Glutamatergic neuron (in vitro differentiated cells): ENCODE measurements at regions not wholly inside any gene's neighbourhood (a gene's known extent, or its start where the extent isn't known, plus 50 kb on each side); places are given as distances from the start of the nearest gene placed in this dataset.

Source experiments
- DNase-seq: peaks from one replicate; pipeline ENCODE4 v3.0.0; 2022
- H3K27ac Mint-ChIP-seq: one replicate; pipeline ENCODE4 v1.8.0; 2020; ENCODE audit warnings: mild to moderate bottlenecking, mixed read lengths, inconsistent platforms; ENCODE audit not compliant: unreplicated experiment
- H3K27me3 Mint-ChIP-seq: one replicate; pipeline ENCODE4 v1.8.0; 2020; ENCODE audit warnings: mild to moderate bottlenecking, moderate library complexity, mixed read lengths, inconsistent platforms; ENCODE audit not compliant: unreplicated experiment
- H3K36me3 Mint-ChIP-seq: one replicate; pipeline ENCODE4 v1.8.0; 2020; ENCODE audit warnings: mild to moderate bottlenecking, mixed read lengths, inconsistent platforms; ENCODE audit not compliant: unreplicated experiment
- H3K4me1 Mint-ChIP-seq: one replicate; pipeline ENCODE4 v1.8.0; 2020; ENCODE audit warnings: mild to moderate bottlenecking, low read depth, mixed read lengths, inconsistent platforms; ENCODE audit not compliant: unreplicated experiment
- H3K4me3 Mint-ChIP-seq: one replicate; pipeline ENCODE4 v1.8.0; 2020; ENCODE audit warnings: mild to moderate bottlenecking, mixed read lengths, inconsistent platforms; ENCODE audit not compliant: unreplicated experiment
- H3K9me3 Mint-ChIP-seq: one replicate; pipeline ENCODE4 v1.8.0; 2020; ENCODE audit warnings: mild to moderate bottlenecking, moderate library complexity, mixed read lengths, inconsistent platforms; ENCODE audit not compliant: unreplicated experiment
- TF ChIP-seq, protein P1 (sequence below): fragments of 200-600 bp; sonication (generic); IDR thresholded peaks from one replicate; pipeline ENCODE4 v1.5.0; 2021; ENCODE audit not compliant: partially characterized antibody, unreplicated experiment

DNA sequence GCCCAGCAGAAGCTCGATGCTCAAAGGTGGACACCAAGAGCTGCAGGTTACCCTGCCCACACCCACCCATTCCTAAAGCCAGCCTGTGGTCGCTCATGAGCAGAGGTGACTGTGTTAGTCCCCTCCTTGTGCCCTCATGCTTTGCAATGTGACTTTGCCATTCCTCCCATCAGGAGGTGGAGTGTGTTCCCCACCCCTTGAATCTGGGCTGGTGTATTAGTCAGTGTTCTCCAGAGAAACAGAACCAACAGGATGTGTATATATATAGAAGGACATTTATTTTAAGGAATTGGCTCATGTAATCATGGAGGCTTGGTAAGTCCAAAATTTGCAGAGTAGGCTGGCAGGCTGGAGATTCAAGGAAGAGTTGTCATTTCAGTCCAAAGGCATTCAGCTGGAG lies 54.4 kb upstream of the RNF24 start:
- TF ChIP-seq, protein P1, sequence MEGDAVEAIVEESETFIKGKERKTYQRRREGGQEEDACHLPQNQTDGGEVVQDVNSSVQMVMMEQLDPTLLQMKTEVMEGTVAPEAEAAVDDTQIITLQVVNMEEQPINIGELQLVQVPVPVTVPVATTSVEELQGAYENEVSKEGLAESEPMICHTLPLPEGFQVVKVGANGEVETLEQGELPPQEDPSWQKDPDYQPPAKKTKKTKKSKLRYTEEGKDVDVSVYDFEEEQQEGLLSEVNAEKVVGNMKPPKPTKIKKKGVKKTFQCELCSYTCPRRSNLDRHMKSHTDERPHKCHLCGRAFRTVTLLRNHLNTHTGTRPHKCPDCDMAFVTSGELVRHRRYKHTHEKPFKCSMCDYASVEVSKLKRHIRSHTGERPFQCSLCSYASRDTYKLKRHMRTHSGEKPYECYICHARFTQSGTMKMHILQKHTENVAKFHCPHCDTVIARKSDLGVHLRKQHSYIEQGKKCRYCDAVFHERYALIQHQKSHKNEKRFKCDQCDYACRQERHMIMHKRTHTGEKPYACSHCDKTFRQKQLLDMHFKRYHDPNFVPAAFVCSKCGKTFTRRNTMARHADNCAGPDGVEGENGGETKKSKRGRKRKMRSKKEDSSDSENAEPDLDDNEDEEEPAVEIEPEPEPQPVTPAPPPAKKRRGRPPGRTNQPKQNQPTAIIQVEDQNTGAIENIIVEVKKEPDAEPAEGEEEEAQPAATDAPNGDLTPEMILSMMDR = no peak
- H3K36me3 Mint-ChIP-seq = peaks cover 4% of the 10 kb centered on the region
- no peak overlapping the region for H3K27ac Mint-ChIP-seq
- no peak for DNase-seq
- H3K4me3 Mint-ChIP-seq = no peak overlapping the region
- peaks cover 3% of the 10 kb centered on the region for H3K27me3 Mint-ChIP-seq
- peaks cover 3% of the 10 kb centered on the region for H3K9me3 Mint-ChIP-seq
- peaks cover 16% of the 10 kb centered on the region for H3K4me1 Mint-ChIP-seq

DNA sequence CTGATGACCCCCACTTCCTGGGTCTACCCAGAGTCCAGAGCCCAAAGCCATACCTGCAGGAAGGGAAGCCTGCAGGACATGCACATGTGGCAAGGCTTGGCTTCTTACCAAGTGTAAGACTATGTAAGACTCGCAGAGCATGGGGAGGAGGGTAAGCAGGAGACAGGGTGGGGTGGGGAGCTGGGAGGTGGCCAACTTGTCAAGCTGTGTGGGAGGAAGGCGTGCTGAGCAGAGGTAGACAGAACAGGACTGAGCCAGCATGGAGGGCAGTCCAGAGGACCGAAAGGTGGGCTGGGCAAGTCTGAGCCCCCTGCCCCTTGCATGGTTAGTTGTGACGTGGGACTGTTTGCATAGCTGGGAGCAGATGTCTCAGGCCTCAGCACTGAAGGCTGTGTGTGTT lies 53.4 kb upstream of the RNF24 start:
- H3K4me1 Mint-ChIP-seq = peaks cover 16% of the 10 kb centered on the region
- TF ChIP-seq, protein P1 = no peak
- peaks cover 3% of the 10 kb centered on the region for H3K9me3 Mint-ChIP-seq
- H3K27ac Mint-ChIP-seq = no peak overlapping the region
- DNase-seq = no peak
- H3K4me3 Mint-ChIP-seq = no peak overlapping the region
- peaks cover 4% of the 10 kb centered on the region for H3K36me3 Mint-ChIP-seq
- peaks cover 3% of the 10 kb centered on the region for H3K27me3 Mint-ChIP-seq

DNA sequence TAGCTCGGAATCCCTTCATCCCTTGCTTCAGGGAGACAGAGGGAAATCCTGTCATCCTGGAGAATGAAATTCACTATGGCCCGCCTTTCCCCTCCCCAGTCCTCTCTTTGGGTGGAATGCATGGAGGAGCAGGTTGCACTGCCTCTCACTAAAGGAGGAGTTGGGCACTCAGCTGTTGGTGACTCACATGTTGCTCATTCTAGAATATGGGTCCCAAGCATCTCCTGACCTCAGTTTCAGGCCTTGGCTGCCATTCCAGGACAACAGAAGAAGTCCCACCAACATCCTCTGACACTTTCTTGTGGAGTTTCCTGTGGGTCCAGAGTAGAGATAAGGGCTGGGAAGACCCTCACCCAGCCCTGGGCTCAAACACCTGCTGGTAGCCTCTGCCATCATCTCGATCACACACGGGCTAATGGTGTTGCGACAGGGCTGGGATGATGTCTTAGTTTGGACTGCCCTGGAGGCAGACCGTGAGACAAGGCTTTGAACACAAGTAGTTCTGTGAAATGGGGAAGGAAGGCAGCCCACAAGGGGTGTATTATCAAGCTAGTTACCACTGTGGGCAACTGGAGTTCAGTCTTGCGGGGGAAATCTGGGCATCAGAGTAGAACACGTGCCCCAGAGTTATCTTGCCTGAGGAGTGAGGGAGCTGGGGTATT lies 52.4 kb upstream of the RNF24 start:
- Mint-ChIP-seq H3K4me1 (peaks cover 16% of the 10 kb centered on the region), H3K9me3 (peaks cover 3% of the 10 kb centered on the region)

DNA sequence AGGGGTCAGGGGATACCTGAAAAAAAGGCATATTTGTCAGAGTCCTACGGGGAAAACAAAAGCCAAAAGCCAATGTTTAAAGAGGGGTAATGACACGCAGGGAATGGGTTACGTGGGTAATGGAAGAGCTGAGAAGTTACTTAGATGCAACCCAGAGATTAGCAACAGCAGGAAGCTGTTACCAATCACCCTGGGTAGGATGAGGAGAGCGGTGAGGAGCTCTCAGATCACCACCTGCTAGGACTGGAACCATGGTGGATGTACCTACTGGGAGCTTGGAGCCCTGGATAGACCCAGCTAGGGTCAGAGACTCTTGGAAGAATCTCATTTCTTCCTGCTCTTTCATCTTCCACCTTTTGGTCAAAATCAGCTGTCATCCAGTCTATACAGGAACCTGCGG lies 51.2 kb upstream of the RNF24 start:
- Mint-ChIP-seq H3K27ac (no peak overlapping the region), H3K4me1 (peaks cover 7% of the 10 kb centered on the region), H3K9me3 (peaks cover 3% of the 10 kb centered on the region), H3K36me3 (peaks cover 8% of the 10 kb centered on the region), H3K27me3 (peaks cover 5% of the 10 kb centered on the region), H3K4me3 (no peak overlapping the region)
- TF ChIP-seq, protein P1 = no peak
- no peak for DNase-seq

More for the DNA sequence above, 52.4 kb upstream of the RNF24 start:
- DNase-seq = no peak
- no peak overlapping the region for H3K27ac Mint-ChIP-seq
- H3K4me3 Mint-ChIP-seq = peak overlapping the region; percentile 21
- TF ChIP-seq, protein P1 = no peak
- peaks cover 5% of the 10 kb centered on the region for H3K27me3 Mint-ChIP-seq
- peaks cover 4% of the 10 kb centered on the region for H3K36me3 Mint-ChIP-seq

DNA sequence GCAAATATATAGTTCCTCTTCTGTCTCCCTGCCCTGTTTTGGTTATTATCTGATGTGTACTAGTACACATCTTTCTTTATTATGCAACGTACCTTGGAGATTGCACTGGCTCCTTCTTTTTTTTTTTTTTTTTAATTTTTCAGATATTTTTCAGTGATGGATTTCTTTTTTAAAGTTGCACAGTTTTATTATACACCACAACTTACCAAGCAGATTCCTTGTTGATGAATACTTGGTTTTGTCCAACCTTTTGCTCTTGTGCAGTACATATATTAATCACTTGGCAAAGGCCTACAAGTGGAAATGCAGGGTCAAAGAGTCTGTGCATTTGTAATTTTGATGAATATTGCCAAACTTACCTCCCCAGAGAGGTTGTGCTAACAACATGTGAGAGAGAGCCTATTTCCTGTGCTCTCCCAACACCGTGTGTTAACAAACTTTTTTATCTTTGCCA lies 50.1 kb upstream of the RNF24 start:
- TF ChIP-seq, protein P1 = no peak
- Mint-ChIP-seq H3K27ac (no peak overlapping the region), H3K4me1 (peaks cover 4% of the 10 kb centered on the region), H3K27me3 (peaks cover 2% of the 10 kb centered on the region), H3K36me3 (peaks cover 8% of the 10 kb centered on the region), H3K4me3 (no peak overlapping the region), H3K9me3 (peaks cover 3% of the 10 kb centered on the region)
- DNase-seq = no peak
